ENCODE measurements at regions not wholly inside any gene's neighbourhood (a gene's known extent, or its start where the extent isn't known, plus 50 kb on each side); places are given as distances from the start of the nearest gene placed in this dataset.

GRCh38 chr2:152863826-152864225 lies 145.4 kb downstream of the ARL6IP6 start:
- TF ChIP-seq CTCF (conservative IDR thresholded peaks at IDR 0.05 in 1 of 2, IDR thresholded peaks at IDR 0.05 in 1 of 2; ENCODE audit: extremely low read depth in 1 of 2, insufficient read depth in 1 of 2, low read depth in 1 of 2, low read length in 2 of 2), result no peak
- no peak for TF ChIP-seq EZH2 (IDR thresholded peaks at IDR 0.05; ENCODE audit: borderline replicate concordance, low read length)

Measured in mammary epithelial cell (primary cell).